WTC11 (cell line): ENCODE measurements at regions not wholly inside any gene's neighbourhood (a gene's known extent, or its start where the extent isn't known, plus 50 kb on each side); places are given as distances from the start of the nearest gene placed in this dataset.
"Not testable (repeated sequence)": the region's sequence is repeated elsewhere in the genome, so short reads cannot be mapped to it uniquely, and the experiment has no call there.

Experiments used
- ATAC-seq: fragments of 200-7000 bp; cut with Tn5 transposase; 2 replicates; pipeline ENCODE4 v1.10.0; 2021; ENCODE audit warnings: mild to moderate bottlenecking, moderate library complexity
- CTCF ChIA-PET: fragments of 300-600 bp; sonication (Branson Sonifier 250); formaldehyde crosslinking; loops from one replicate; lab custom pipeline; 2021; ENCODE audit warnings: antibody characterized with exemption; lab: Charles Lee
- POLR2A ChIA-PET: fragments of 350-600 bp; sonication (Branson Sonifier 250); formaldehyde crosslinking; loops from one replicate; lab custom pipeline; 2021; ENCODE audit warnings: antibody characterized with exemption; lab: Charles Lee
- DNase-seq: peaks from one replicate; pipeline ENCODE4 v3.0.0; 2021; ENCODE audit warnings: low spot score
- H3K27ac Mint-ChIP-seq: 2 replicates; pipeline ENCODE4 v1.8.0; 2021; ENCODE audit warnings: mixed read lengths
- H3K27me3 Mint-ChIP-seq: 2 replicates; pipeline ENCODE4 v1.8.0; 2021; ENCODE audit warnings: low read depth, mild to moderate bottlenecking, moderate library complexity, mixed read lengths
- H3K36me3 Mint-ChIP-seq: 2 replicates; pipeline ENCODE4 v1.8.0; 2021; ENCODE audit warnings: mixed read lengths
- H3K4me1 Mint-ChIP-seq: 2 replicates; pipeline ENCODE4 v1.8.0; 2022; ENCODE audit warnings: mixed read lengths
- H3K4me3 Mint-ChIP-seq: 2 replicates; pipeline ENCODE4 v1.8.0; 2021; ENCODE audit warnings: mild to moderate bottlenecking, moderate library complexity, mixed read lengths
- H3K9me3 Mint-ChIP-seq: 2 replicates; pipeline ENCODE4 v1.8.0; 2021; ENCODE audit warnings: mixed read lengths
- CREB1 ChIP-seq: sonication (generic); formaldehyde crosslinking; IDR thresholded peaks from 2 replicates; pipeline ENCODE4 v1.8.0; 2023; ENCODE audit warnings: mild to moderate bottlenecking, missing genetic modification reagents
- ERG ChIP-seq: fragments of 250-450 bp; sonication (Bioruptor Pico); IDR thresholded peaks from 2 replicates; pipeline ENCODE4 v1.8.0; 2021; ENCODE audit warnings: mild to moderate bottlenecking
- ESRRA ChIP-seq: sonication (generic); formaldehyde crosslinking; IDR thresholded peaks from 2 replicates; pipeline ENCODE4 v1.8.1; 2022; ENCODE audit warnings: mild to moderate bottlenecking, missing genetic modification reagents, borderline replicate concordance
- FOXP1 ChIP-seq: sonication (generic); formaldehyde crosslinking; IDR thresholded peaks from 2 replicates; pipeline ENCODE4 v1.8.0; 2022; ENCODE audit warnings: missing genetic modification reagents, mild to moderate bottlenecking, moderate library complexity, borderline replicate concordance
- GABPB1 ChIP-seq: sonication (generic); formaldehyde crosslinking; IDR thresholded peaks from 2 replicates; pipeline ENCODE4 v1.8.1; 2023; ENCODE audit warnings: mild to moderate bottlenecking, missing genetic modification reagents
- GTF2I ChIP-seq: fragments of 250-450 bp; sonication (Bioruptor Pico); conservative IDR thresholded peaks from 2 replicates; pipeline ENCODE4 v1.4.0; 2021; ENCODE audit warnings: mild to moderate bottlenecking
- HMGA2 ChIP-seq: fragments of 250-450 bp; sonication (Bioruptor Pico); IDR thresholded peaks from 2 replicates; pipeline ENCODE4 v1.4.0; 2021; ENCODE audit warnings: mild to moderate bottlenecking, moderate library complexity
- IRF2 ChIP-seq: sonication (generic); formaldehyde crosslinking; IDR thresholded peaks from 2 replicates; pipeline ENCODE4 v1.8.0; 2022; ENCODE audit warnings: low read depth, missing genetic modification reagents, borderline replicate concordance
- JAZF1 ChIP-seq: fragments of 250-450 bp; sonication (Bioruptor Pico); IDR thresholded peaks from 2 replicates; pipeline ENCODE4 v1.9.0; 2021; ENCODE audit warnings: moderate library complexity, mild to moderate bottlenecking, inconsistent platforms
- JUN ChIP-seq: sonication (generic); formaldehyde crosslinking; IDR thresholded peaks from 2 replicates; pipeline ENCODE4 v1.8.0; 2023; ENCODE audit warnings: mild to moderate bottlenecking, missing genetic modification reagents
- NR1H2 ChIP-seq: sonication (generic); formaldehyde crosslinking; IDR thresholded peaks from 2 replicates; pipeline ENCODE4 v1.9.0; 2021; ENCODE audit warnings: mild to moderate bottlenecking, moderate library complexity, missing genetic modification reagents
- NR3C1 ChIP-seq: sonication (generic); formaldehyde crosslinking; conservative IDR thresholded peaks from 2 replicates; pipeline ENCODE4 v1.8.1; 2023; ENCODE audit warnings: low read depth, mild to moderate bottlenecking, missing genetic modification reagents
- RELA ChIP-seq: sonication (generic); formaldehyde crosslinking; IDR thresholded peaks from 2 replicates; pipeline ENCODE4 v1.8.1; 2022; ENCODE audit warnings: missing genetic modification reagents, mild to moderate bottlenecking, borderline replicate concordance
- USF2 ChIP-seq: sonication (generic); formaldehyde crosslinking; IDR thresholded peaks from 2 replicates; pipeline ENCODE4 v1.8.1; 2023; ENCODE audit warnings: mild to moderate bottlenecking, missing genetic modification reagents, moderate library complexity
- ZNF121 ChIP-seq: sonication (generic); formaldehyde crosslinking; IDR thresholded peaks from 2 replicates; pipeline ENCODE4 v1.8.0; 2023; ENCODE audit warnings: missing genetic modification reagents
- ZNF281 ChIP-seq: sonication (generic); formaldehyde crosslinking; IDR thresholded peaks from 2 replicates; pipeline ENCODE4 v1.8.0; 2023; ENCODE audit warnings: mild to moderate bottlenecking, missing genetic modification reagents
- ZNF423 ChIP-seq: fragments of 250-450 bp; sonication (Bioruptor Pico); IDR thresholded peaks from 2 replicates; pipeline ENCODE4 v2.1.2; 2022; ENCODE audit warnings: mild to moderate bottlenecking, moderate library complexity

- no peak overlapping the region for H3K4me3 Mint-ChIP-seq
- CTCF ChIA-PET, result no interaction called here
Observed at GRCh38 chr12:88893801-88894200, 313.5 kb upstream of the KITLG start.

GRCh38 chr12:88891434-88891833 is 311.2 kb upstream of the KITLG start:
- H3K4me3 Mint-ChIP-seq, H3K9me3 Mint-ChIP-seq, H3K27ac Mint-ChIP-seq, H3K36me3 Mint-ChIP-seq, H3K27me3 Mint-ChIP-seq, DNase-seq, CTCF ChIA-PET, ATAC-seq: not testable (repeated sequence)
- POLR2A ChIA-PET, result interaction anchor here (1.2 kb wide), 1 partner anchor 89 kb away, joined by 3 read pairs; no protein-coding TSS in a partner anchor
- H3K4me1 Mint-ChIP-seq, result peaks cover 19% of the 10 kb centered on the region

More at GRCh38 chr12:88893801-88894200, 313.5 kb upstream of the KITLG start:
- TF ChIP-seq JAZF1 (CRISPR knock-in tag) (no peak), ERG (CRISPR knock-in tag) (no peak), HMGA2 (CRISPR knock-in tag) (no peak)
- Mint-ChIP-seq H3K27ac (no peak overlapping the region), H3K9me3 (no peaks in the 10 kb centered on the region), H3K4me1 (peaks cover 11% of the 10 kb centered on the region), H3K27me3 (no peaks in the 10 kb centered on the region), H3K36me3 (no peaks in the 10 kb centered on the region)
- DNase-seq, result no peak
- no peak for ATAC-seq
- POLR2A ChIA-PET, result no interaction called here

- POLR2A ChIA-PET, result no interaction called here
- no peak for DNase-seq
- no peak overlapping the region for H3K4me3 Mint-ChIP-seq
- no peaks in the 10 kb centered on the region for H3K9me3 Mint-ChIP-seq
- no peak overlapping the region for H3K27ac Mint-ChIP-seq
- H3K4me1 Mint-ChIP-seq, result peaks cover 17% of the 10 kb centered on the region
- TF ChIP-seq NR1H2 (CRISPR knock-in tag), result no peak
- TF ChIP-seq GABPB1 (CRISPR knock-in tag), result no peak
- TF ChIP-seq USF2 (CRISPR knock-in tag), result no peak
- no peak for TF ChIP-seq JUN (CRISPR knock-in tag)
- no peak for TF ChIP-seq IRF2 (CRISPR knock-in tag)
- no peak for TF ChIP-seq FOXP1 (CRISPR knock-in tag)
- TF ChIP-seq ZNF423 (CRISPR knock-in tag), result no peak
- TF ChIP-seq ESRRA (CRISPR knock-in tag), result no peak
- TF ChIP-seq NR3C1 (CRISPR knock-in tag), result no peak
- TF ChIP-seq ZNF121, result no peak
- no peak for TF ChIP-seq ZNF281 (CRISPR knock-in tag)
- TF ChIP-seq GTF2I (CRISPR knock-in tag), result no peak
- no peak for TF ChIP-seq RELA (CRISPR knock-in tag)
- TF ChIP-seq CREB1 (CRISPR knock-in tag), result no peak
- no peaks in the 10 kb centered on the region for H3K27me3 Mint-ChIP-seq
- ATAC-seq, result no peak
- CTCF ChIA-PET, result no interaction called here
- no peaks in the 10 kb centered on the region for H3K36me3 Mint-ChIP-seq
Observed at GRCh38 chr12:88889326-88890110, 309.2 kb upstream of the KITLG start.
